Stromal cell of bone marrow (primary cell): ENCODE measurements at regions not wholly inside any gene's neighbourhood (a gene's known extent, or its start where the extent isn't known, plus 50 kb on each side); places are given as distances from the start of the nearest gene placed in this dataset.
"Not testable (repeated sequence)": the region's sequence is repeated elsewhere in the genome, so short reads cannot be mapped to it uniquely, and the experiment has no call there.

ENCODE experiments used
- DNase-seq: peaks from one replicate; pipeline ENCODE4 v3.0.0-alpha.2; 2012; ENCODE audit warnings: low read depth

GRCh38 chr4:27638163-27638915, 777.7 kb downstream of the STIM2 start:
- DNase-seq: peak; percentile 2

GRCh38 chr4:27643101-27643500, 782.5 kb downstream of the STIM2 start:
- no peak for DNase-seq

DNA sequence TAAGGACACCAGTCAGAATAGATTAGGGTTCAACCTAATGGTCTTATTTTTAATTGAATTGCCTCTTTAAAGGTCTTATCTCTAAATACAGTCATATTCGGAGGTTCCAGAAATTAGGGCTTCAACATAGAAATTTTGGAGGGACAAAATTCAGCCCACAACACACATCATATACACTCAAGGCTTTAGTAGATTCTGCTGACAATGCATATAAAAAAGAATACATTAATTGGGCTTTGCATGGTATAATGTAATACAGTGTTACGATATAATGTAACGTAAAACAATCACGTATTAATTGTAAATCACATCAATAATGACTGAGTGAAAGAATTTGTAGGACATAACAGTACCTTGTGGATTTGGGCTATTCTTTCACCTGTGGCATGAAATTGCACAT, 787.8 kb downstream of the STIM2 start:
- no peak for DNase-seq

DNA sequence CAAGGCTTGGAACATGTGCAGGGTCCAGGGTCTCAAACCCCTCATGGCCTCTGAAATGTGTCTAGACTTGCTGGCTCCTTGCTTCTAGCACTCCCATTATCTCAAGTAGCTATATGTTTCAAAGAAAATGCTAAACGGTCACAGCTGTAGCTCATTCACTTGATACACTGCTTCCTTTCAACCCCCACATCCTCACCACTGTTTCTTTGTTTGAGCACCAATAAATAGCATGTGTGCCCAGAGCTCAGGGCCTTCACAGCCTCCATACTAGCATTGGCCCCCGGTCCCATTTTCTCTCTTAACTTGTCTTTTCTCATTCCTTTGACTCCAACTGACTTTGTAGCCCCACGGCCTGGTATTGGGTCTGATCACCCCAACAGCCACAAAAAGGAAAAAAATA, 801.8 kb downstream of the STIM2 start:
- no peak for DNase-seq

- DNase-seq: no peak
Observed at GRCh38 chr4:27666943-27667342, 806.3 kb downstream of the STIM2 start.

DNA sequence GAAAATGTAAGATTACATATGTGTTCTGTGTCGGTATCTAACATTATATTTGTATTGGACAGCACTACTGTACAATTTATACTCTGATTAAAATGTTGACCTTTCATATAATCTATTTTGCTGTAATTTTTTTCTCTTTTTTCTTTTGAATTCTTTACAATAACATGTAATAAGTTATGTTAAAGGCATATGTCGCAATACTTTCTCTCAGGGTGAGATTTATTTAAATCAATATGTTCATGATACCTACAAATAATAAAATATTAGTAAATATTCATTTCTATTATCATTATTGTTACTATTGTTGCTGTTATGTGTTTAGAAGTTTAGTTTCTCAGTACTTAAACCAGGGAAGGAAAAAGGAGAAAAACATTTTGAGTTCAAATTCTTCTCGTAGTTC, 807.4 kb downstream of the STIM2 start:
- no peak for DNase-seq

- no peak for DNase-seq
Observed at GRCh38 chr4:27678027-27678426, 817.4 kb downstream of the STIM2 start.

GRCh38 chr4:27684610-27685011, 824.0 kb downstream of the STIM2 start:
- DNase-seq: peak; percentile 23

DNA sequence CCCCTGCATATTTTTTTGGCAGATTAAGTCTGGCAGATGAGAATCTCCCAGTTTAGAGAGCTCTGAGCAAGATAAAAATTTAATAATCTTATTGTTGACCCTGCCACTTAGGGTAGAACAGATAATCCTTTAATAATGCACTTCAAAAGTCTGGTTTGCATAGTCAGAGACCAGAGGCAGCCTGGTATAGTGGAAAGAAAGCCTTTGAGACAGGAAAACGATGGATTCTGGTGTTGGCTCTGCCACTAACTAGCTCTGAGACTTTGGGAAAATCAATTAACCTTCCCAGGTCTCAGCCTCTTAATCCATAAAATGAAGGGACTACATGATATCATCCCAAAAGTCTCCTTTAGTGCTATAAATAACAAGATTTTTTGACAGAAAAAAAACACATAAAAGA, 824.5 kb downstream of the STIM2 start:
- no peak for DNase-seq

- no peak for DNase-seq
Observed at GRCh38 chr4:27685947-27686346, 825.3 kb downstream of the STIM2 start.

- peak; percentile 9 for DNase-seq
Observed at GRCh38 chr4:27692158-27692557, 831.5 kb downstream of the STIM2 start.

DNA sequence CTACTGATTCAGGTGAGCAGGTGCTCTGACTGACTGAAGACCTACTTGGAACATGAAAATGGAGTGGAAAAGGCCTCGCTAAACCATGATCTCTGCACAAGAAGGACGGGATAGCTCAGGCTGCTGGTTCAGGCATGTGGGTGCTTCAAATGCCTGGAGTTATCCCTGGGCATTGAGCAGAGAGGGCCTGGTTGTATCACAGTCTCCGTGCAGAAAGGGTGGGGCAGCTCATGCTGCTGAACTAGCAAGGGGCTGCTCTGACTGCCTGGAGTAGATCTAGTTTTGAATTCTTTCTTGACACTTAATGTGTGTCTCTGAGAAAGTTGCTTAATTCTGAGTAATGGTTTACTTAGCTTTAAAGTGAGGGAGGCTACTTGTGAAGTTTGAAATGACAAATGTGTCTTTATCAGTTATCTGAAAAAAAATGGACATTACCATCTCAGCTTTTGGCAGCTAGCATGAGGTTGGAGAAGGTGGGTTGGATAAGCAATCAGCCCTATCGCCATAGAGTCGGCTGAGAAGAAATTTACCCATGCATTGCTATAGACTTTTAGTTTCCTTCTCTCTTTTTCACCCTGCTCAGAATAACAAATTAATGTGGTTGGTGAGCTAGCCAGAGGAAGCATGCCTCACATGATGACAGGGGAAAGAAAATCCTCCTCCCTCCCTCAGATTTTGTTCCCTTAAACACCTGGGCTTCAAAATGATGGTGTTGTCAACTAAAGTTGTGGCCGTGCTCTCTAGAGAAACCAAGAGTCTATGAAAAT, 832.4 kb downstream of the STIM2 start:
- no peak for DNase-seq

GRCh38 chr4:27696257-27696656, 835.6 kb downstream of the STIM2 start:
- not testable (repeated sequence) for DNase-seq

DNA sequence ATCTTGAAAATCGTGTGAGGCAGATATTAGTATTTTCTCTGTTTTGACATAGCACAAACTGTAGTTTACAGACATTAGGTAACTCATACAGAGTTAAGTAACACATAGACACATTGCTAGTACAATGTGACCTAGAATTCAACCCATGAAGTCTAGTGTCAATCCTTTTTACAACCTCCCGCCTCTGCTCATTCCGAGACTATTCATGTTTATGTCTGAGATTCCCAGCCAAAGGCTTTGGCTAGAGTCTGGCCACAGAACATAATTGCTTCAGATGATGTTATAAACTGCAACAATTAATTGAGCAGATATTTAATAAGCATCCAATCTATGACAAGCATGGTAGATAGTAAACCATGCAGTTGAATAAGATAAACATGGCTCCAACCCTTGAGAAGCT, 841.0 kb downstream of the STIM2 start:
- no peak for DNase-seq

DNA sequence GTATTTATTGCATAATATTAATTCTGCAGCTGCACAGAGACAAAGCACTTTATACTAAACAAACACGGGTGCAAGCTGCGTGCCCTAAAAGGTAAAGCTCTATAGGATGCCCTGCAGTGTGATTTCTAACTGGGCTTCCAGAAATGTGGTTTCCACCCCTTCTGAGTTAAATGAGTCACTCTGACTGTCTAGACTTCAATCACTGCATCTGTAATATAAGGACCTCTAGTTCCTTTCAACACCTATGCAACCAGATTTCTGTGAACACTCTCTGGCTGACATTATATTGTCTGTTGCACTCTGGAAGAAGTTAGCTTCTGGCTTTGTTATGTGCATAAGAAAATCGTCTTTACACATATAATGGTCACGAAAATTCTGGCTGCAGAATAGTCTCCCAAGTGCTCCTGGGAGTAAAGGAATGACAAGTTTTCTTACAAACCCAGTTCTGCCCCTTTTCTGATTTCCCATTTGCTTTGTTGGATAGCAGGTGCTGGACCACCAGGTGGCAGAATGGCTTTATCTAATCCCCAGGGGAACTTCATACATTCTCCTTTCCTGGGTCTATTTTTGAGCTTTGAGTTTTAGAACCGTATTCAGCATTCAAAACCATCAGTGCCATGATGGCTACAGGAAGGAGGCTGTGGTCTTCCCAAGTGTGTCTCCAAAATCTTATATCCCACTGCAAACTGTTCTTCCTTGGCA, 842.2 kb downstream of the STIM2 start:
- no peak for DNase-seq

DNA sequence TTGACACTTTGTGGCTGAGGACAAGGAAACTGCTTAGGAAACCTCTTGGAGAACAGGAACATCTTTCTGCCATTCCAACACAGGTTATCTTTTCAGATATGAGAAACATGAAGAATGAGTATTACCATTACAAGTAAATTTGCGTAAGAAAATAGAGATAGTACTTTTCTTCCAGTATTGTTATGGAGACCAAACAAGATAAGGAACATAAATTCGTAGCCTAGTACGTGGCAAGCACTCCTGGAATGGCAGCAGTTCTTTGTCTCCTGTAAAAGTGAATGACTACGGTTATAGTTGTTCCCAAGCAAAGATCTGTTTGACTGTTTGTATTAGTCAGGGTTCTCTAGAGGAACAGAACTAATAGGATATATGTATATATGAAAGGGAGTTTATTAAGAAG, 843.1 kb downstream of the STIM2 start:
- DNase-seq: no peak

- DNase-seq: no peak
Observed at GRCh38 chr4:27711041-27711440, 850.4 kb downstream of the STIM2 start.

DNA sequence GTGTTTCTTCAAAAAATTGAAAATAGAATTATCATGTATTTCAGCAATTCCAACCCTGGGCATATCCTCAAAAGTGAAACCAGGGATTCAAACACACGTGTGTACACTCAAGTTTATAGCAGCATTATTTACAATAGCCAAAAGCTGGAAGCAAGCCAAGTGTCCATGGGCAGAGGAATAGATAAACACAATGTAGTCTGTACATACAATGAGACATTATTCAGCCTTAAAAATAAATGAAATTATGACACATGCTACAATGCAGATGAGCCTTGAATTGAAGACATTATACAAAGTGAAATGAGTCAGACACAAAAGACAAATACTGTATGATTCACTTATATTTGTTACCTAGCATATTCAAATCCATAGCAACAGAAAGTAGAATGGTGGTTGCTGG, 853.4 kb downstream of the STIM2 start:
- no peak for DNase-seq

DNA sequence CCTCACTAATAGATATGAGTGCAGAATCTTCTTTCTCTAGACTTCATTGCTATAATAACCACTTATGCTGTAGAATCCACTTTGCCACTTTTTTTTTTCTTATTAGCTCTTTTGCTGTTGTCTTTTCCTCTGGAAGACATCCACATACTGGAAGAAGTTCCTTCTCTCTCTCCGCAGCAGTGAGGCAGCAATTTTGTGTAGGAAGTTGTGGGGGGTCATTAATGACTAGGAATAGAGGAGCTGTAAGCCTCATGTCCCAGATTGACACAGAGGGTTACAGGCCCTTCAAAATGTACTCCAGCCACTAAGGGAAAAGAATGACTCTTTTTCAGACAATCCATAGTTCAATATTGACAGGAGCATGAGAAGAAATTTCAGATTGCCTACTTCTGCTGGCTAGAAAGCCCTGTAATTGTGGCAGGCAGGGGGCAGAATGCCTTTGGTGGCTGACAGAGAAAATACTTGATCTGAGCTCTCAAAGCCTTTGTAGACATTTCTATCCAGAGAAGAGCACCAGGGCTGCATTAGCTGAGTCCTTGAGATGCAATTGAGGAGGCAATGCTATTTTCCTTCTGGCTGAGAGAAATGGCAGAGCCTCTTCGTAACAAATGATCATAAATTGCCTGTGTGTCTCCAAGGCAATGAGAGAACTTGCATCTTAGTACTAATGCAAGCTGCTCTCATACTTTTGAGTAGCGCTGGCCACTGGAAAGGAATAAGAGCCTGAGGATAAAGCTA, 856.2 kb downstream of the STIM2 start:
- no peak for DNase-seq

- DNase-seq: no peak
Observed at GRCh38 chr4:27717431-27717755, 856.8 kb downstream of the STIM2 start.

- no peak for DNase-seq
Observed at GRCh38 chr4:27720010-27720766, 859.5 kb downstream of the STIM2 start.

GRCh38 chr4:27721193-27721592, 860.6 kb downstream of the STIM2 start:
- DNase-seq: no peak
